Type B pancreatic cell (in vitro differentiated cells): ENCODE measurements at regions not wholly inside any gene's neighbourhood (a gene's known extent, or its start where the extent isn't known, plus 50 kb on each side); places are given as distances from the start of the nearest gene placed in this dataset.

Source experiments
- DNase-seq: peaks from one replicate; pipeline ENCODE4 v3.0.0; 2021; ENCODE audit warnings: mixed read lengths; ENCODE audit not compliant: unreplicated experiment; ENCODE audit errors: extremely low spot score
- H3K27ac Mint-ChIP-seq: 2 replicates; pipeline ENCODE4 v1.8.0; 2021; ENCODE audit warnings: mild to moderate bottlenecking, mixed read lengths
- H3K27me3 Mint-ChIP-seq: 2 replicates; pipeline ENCODE4 v1.8.0; 2021; ENCODE audit warnings: mixed read lengths
- H3K36me3 Mint-ChIP-seq: 2 replicates; pipeline ENCODE4 v1.8.0; 2021; ENCODE audit warnings: mixed read lengths
- H3K4me1 Mint-ChIP-seq: one replicate; pipeline ENCODE4 v1.8.0; 2021; ENCODE audit warnings: mixed read lengths; ENCODE audit not compliant: unreplicated experiment
- H3K4me3 Mint-ChIP-seq: 2 replicates; pipeline ENCODE4 v1.8.0; 2021; ENCODE audit warnings: mild to moderate bottlenecking, mixed read lengths
- H3K9me3 Mint-ChIP-seq: 2 replicates; pipeline ENCODE4 v1.8.0; 2021; ENCODE audit warnings: mixed read lengths
- TF ChIP-seq, protein P1 (sequence below): fragments of 200-600 bp; sonication (generic); conservative IDR thresholded peaks from 2 replicates; pipeline ENCODE4 v1.5.0; 2021; ENCODE audit warnings: antibody characterized with exemption, mild to moderate bottlenecking

DNA sequence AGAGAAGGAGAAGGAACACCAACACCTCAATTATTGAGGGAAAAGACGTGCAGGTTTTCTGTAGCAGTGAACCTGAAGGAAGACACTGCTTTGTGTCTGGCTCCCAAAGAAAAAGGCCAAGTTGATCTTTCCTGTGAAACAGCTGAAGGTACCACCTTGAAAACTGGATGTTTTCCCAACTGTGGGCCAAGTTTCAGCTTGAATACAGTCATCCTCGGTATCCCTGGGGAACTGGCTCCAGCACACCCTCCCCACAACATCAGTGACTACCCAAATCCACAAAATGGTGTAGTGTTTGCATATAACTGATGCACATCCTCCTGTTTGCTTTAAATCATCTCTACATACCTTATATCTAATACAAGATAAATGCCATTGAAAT lies 297.0 kb upstream of the PITRM1 start:
- peaks cover 4% of the 10 kb centered on the region for H3K9me3 Mint-ChIP-seq
- H3K27ac Mint-ChIP-seq: peak overlapping the region; percentile 95
- no peak for DNase-seq
- H3K36me3 Mint-ChIP-seq: no peaks in the 10 kb centered on the region
- H3K4me1 Mint-ChIP-seq: peaks cover 45% of the 10 kb centered on the region
- no peaks in the 10 kb centered on the region for H3K27me3 Mint-ChIP-seq
- TF ChIP-seq, protein P1, sequence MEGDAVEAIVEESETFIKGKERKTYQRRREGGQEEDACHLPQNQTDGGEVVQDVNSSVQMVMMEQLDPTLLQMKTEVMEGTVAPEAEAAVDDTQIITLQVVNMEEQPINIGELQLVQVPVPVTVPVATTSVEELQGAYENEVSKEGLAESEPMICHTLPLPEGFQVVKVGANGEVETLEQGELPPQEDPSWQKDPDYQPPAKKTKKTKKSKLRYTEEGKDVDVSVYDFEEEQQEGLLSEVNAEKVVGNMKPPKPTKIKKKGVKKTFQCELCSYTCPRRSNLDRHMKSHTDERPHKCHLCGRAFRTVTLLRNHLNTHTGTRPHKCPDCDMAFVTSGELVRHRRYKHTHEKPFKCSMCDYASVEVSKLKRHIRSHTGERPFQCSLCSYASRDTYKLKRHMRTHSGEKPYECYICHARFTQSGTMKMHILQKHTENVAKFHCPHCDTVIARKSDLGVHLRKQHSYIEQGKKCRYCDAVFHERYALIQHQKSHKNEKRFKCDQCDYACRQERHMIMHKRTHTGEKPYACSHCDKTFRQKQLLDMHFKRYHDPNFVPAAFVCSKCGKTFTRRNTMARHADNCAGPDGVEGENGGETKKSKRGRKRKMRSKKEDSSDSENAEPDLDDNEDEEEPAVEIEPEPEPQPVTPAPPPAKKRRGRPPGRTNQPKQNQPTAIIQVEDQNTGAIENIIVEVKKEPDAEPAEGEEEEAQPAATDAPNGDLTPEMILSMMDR: no peak
- peak overlapping the region; percentile 73 for H3K4me3 Mint-ChIP-seq

DNA sequence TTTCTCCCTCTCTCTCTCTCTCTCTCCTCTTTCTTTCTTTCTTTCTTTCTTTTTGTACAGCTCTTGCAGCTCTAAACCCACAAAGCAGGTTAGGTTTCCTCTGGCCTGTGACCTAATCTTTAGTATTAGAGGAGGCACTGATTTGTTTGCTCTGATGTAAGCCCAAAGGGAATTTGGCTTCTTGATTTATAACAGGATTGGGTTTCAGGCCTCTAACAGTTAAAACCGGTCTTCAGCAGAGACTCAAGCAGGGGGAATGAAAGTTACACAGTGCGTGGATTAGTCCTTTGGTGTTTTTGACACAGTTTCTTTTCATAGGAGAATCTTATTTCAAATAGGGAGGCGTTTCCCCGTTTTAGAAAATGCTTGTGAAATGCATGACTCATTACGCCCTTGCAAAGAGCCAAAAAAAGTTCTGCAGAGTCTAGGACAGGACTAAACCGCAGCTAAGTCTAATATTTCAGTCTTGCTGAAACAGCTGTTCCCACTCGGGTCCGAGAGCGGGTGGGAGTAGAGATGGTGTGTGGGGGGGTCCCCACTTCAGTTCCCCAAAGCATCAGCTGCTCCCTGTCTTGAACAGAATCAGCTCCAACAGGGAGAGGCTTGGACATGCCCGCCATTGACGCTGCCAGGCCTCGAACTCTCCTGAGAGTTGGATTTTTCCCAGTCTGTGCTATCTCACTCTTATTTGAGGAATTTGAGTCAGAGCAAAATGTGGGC lies 296.5 kb upstream of the PITRM1 start:
- Mint-ChIP-seq H3K27ac (peak overlapping the region; percentile 95), H3K36me3 (no peaks in the 10 kb centered on the region), H3K9me3 (peaks cover 4% of the 10 kb centered on the region), H3K4me3 (peak overlapping the region; percentile 73), H3K27me3 (no peaks in the 10 kb centered on the region), H3K4me1 (peaks cover 46% of the 10 kb centered on the region)
- DNase-seq: no peak
- TF ChIP-seq, protein P1: no peak

DNA sequence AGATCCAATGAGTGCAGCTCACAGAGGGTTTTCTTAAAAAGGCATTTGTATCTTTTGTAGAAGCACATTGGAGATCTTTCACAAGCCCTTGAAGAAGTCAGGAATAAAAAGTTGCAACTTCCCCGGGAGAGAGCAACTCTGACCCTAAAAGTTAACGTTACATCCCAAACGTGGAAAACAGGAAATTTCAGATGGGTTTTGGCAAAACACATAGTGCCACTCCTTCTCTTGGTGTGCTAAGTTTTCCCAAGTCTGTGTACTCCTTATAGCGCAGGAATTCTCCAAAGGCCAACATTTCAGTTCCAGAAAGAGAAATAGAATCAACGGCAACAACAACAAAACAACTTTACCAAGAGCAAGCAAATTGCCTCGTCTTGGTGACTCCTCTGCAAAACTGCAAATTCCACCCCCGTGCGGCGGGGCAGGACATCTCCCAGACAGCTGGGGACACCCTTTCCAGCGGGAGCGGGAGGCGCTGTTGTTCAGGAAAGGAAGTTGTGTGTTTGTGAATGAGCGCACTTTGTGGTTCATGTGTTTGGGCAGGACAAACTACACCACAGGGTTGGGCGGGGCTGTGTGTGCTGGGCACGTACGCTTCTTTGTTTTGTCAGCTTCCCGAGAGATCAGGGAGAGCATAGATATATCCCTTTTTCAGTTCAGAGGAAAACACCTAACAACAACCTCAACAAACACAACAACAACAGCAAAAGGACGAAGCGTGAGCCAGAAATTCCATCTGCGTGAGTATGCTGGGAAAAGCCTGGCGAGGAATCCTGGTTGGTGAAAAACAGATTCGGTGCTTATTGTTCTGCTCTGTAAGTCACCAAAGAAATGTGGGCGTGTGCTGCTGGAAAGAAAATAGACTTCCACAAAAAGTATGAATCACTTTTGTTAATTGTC lies 294.7 kb upstream of the PITRM1 start:
- H3K27me3 Mint-ChIP-seq: no peaks in the 10 kb centered on the region
- TF ChIP-seq, protein P1: no peak
- peak overlapping the region; percentile 29 for H3K4me3 Mint-ChIP-seq
- H3K4me1 Mint-ChIP-seq: peaks cover 46% of the 10 kb centered on the region
- H3K27ac Mint-ChIP-seq: peak overlapping the region; percentile 95
- no peak for DNase-seq
- H3K9me3 Mint-ChIP-seq: peaks cover 5% of the 10 kb centered on the region
- no peaks in the 10 kb centered on the region for H3K36me3 Mint-ChIP-seq

DNA sequence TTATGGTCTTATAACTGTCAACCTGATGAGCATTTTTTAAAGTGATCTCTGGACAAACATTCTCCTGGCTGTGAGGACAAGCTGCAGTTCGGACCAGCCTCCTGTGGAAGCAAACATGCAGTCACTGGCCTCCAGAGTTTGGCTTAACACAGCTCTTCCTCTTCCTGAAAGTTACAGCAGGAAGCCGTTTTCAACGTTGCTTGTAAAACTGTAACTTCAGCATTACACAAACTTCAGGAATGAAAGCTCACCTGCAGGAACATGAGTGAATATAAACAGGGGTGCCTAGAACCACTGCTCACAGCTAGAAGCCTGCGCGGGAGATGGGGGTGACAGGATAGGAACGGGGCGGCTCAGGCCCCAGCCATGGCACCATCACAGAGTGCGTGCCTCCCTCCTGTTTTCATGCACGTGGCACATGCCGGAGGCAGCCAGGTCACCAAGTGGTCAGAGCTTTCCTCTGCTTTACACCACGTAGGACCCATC lies 292.9 kb upstream of the PITRM1 start:
- Mint-ChIP-seq H3K27me3 (no peaks in the 10 kb centered on the region), H3K27ac (peak overlapping the region; percentile 50), H3K4me1 (peaks cover 45% of the 10 kb centered on the region), H3K36me3 (no peaks in the 10 kb centered on the region), H3K4me3 (no peak overlapping the region), H3K9me3 (peaks cover 5% of the 10 kb centered on the region)
- TF ChIP-seq, protein P1: no peak
- DNase-seq: no peak

DNA sequence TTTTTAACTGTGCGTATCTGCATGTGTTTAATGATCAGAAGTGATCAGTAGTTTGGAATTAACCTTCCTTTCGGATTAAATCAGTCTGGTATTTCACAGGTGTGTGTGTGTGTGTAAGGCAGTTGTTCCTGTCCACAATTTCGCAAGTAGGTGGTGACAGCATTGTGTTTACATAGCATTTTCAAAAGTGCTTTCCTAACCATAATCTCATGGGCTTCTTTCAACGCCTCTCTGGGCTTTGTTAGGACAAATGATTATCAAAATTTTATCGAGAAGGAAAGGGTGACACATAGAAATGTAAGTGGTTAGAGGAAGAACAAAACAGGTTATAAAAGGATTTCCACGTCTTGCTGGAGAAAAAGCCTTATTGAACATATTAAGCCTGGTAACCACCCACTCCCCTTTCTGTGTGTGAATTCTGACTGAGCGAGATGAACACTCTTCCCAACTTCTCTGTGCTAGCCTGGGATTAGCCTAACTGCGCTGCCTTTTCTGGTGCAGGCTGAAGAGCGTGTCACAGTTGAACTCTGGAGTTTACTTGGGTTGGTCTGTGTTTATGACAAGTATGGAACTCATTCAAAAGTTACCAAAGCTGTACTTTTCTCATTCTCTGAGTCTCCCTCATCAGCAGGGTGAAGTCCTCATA lies 292.3 kb upstream of the PITRM1 start:
- Mint-ChIP-seq H3K4me3 (peak overlapping the region; percentile 7), H3K9me3 (peaks cover 11% of the 10 kb centered on the region), H3K27me3 (no peaks in the 10 kb centered on the region), H3K4me1 (peaks cover 50% of the 10 kb centered on the region), H3K27ac (peak overlapping the region; percentile 50), H3K36me3 (no peaks in the 10 kb centered on the region)
- no peak for DNase-seq
- TF ChIP-seq, protein P1: no peak
